Smooth muscle cell (in vitro differentiated cells): ENCODE measurements at regions not wholly inside any gene's neighbourhood (a gene's known extent, or its start where the extent isn't known, plus 50 kb on each side); places are given as distances from the start of the nearest gene placed in this dataset.

Source experiments
- DNase-seq: peaks from one replicate; lab custom pipeline; 2025; ENCODE audit not compliant: unreplicated experiment; lab: John Stamatoyannopoulos, UW
- H2AFZ ChIP-seq: fragments of 200-600 bp; sonication (generic); 2 replicates; pipeline ENCODE4 v1.6.0; 2016; ENCODE audit warnings: antibody characterized with exemption, low read depth, mild to moderate bottlenecking
- H3F3A ChIP-seq: fragments of 200-600 bp; sonication (generic); 2 replicates; pipeline ENCODE4 v1.6.0; 2017; ENCODE audit warnings: antibody characterized with exemption, low read depth
- H3K27ac ChIP-seq: fragments of 200-600 bp; sonication (generic); 2 replicates; pipeline ENCODE4 v1.5.1; 2016; ENCODE audit warnings: low read depth, mild to moderate bottlenecking
- H3K27me3 ChIP-seq: fragments of 200-600 bp; sonication (generic); 2 replicates; pipeline ENCODE4 v1.6.1; 2016; ENCODE audit warnings: low read depth, mild to moderate bottlenecking
- H3K36me3 ChIP-seq: fragments of 200-600 bp; sonication (generic); 2 replicates; pipeline ENCODE4 v1.5.1; 2016; ENCODE audit warnings: low read depth
- H3K4me1 ChIP-seq: fragments of 200-600 bp; sonication (generic); 2 replicates; pipeline ENCODE4 v1.5.1; 2016; ENCODE audit warnings: low read depth
- H3K4me2 ChIP-seq: fragments of 200-600 bp; sonication (generic); 2 replicates; pipeline ENCODE4 v1.6.0; 2016; ENCODE audit warnings: mild to moderate bottlenecking
- H3K4me3 ChIP-seq: fragments of 200-600 bp; sonication (generic); 2 replicates; pipeline ENCODE4 v1.5.1; 2016; ENCODE audit warnings: mild to moderate bottlenecking
- H3K79me2 ChIP-seq: fragments of 200-600 bp; sonication (generic); 2 replicates; pipeline ENCODE4 v1.6.0; 2016; ENCODE audit warnings: low read depth, mild to moderate bottlenecking
- H3K9ac ChIP-seq: fragments of 200-600 bp; sonication (generic); 2 replicates; pipeline ENCODE4 v1.6.0; 2016; ENCODE audit warnings: low read depth
- H3K9me3 ChIP-seq: fragments of 200-600 bp; sonication (generic); replicated peaks from 2 replicates; pipeline ENCODE4 v1.5.1; 2016; ENCODE audit warnings: low read depth
- H4K20me1 ChIP-seq: fragments of 200-600 bp; sonication (generic); 2 replicates; pipeline ENCODE4 v1.6.0; 2016; ENCODE audit warnings: low read depth
- CTCF ChIP-seq: fragments of 200-600 bp; sonication (generic); IDR thresholded peaks from 2 replicates; pipeline ENCODE4 v1.5.1; 2017; ENCODE audit warnings: borderline replicate concordance, mild to moderate bottlenecking, antibody characterized with exemption; ENCODE audit not compliant: insufficient read depth, poor library complexity, severe bottlenecking
- WGBS: methylation state at CpG from one replicate; pipeline ENCODE4 v1.1.7; 2016; ENCODE audit warnings: low lambda C conversion rate; 5-methylcytosine and 5-hydroxymethylcytosine counted together

GRCh38 chr1:79207331-79207730, 200.8 kb upstream of the ADGRL4 start:
- 80% methylated on average over 5 of the region's 5 CpGs for WGBS
- Histone ChIP-seq H3K4me3 (no peak overlapping the region), H2AFZ (no peak overlapping the region), H3K27ac (no peak overlapping the region), H3K9ac (no peak overlapping the region), H3K4me2 (no peak overlapping the region), H3F3A (no peaks in the 10 kb centered on the region), H3K36me3 (no peaks in the 10 kb centered on the region), H3K4me1 (no peaks in the 10 kb centered on the region), H4K20me1 (no peaks in the 10 kb centered on the region), H3K79me2 (no peaks in the 10 kb centered on the region), H3K27me3 (no peaks in the 10 kb centered on the region), H3K9me3 (no peaks in the 10 kb centered on the region)
- no peak for DNase-seq
- no peak for TF ChIP-seq CTCF

GRCh38 chr1:79204779-79205479, 198.4 kb upstream of the ADGRL4 start:
- Histone ChIP-seq H3K9me3 (no peaks in the 10 kb centered on the region), H3K27me3 (no peaks in the 10 kb centered on the region), H3K79me2 (no peaks in the 10 kb centered on the region), H4K20me1 (no peaks in the 10 kb centered on the region), H2AFZ (no peak overlapping the region), H3K9ac (no peak overlapping the region), H3K4me2 (no peak overlapping the region), H3F3A (no peaks in the 10 kb centered on the region), H3K4me1 (no peaks in the 10 kb centered on the region), H3K36me3 (no peaks in the 10 kb centered on the region), H3K4me3 (no peak overlapping the region), H3K27ac (no peak overlapping the region)
- TF ChIP-seq CTCF = no peak
- DNase-seq = no peak
- WGBS = 76% methylated on average over 4 of the region's 4 CpGs

GRCh38 chr1:79198832-79199231, 192.3 kb upstream of the ADGRL4 start:
- Histone ChIP-seq H3K4me2 (peak overlapping the region; percentile 49), H3K79me2 (no peaks in the 10 kb centered on the region), H3F3A (no peaks in the 10 kb centered on the region), H3K36me3 (no peaks in the 10 kb centered on the region), H3K9me3 (no peaks in the 10 kb centered on the region), H3K9ac (no peak overlapping the region), H3K4me1 (peaks cover 2% of the 10 kb centered on the region), H3K27me3 (no peaks in the 10 kb centered on the region), H3K4me3 (no peak overlapping the region), H3K27ac (peak overlapping the region; percentile 55), H4K20me1 (no peaks in the 10 kb centered on the region), H2AFZ (peak overlapping the region; percentile 11)
- 6% methylated on average over 2 of the region's 2 CpGs for WGBS
- no peak for DNase-seq
- TF ChIP-seq CTCF = no peak

- no peaks in the 10 kb centered on the region for H3K9me3 ChIP-seq
- no peaks in the 10 kb centered on the region for H3K36me3 ChIP-seq
- no peak overlapping the region for H2AFZ ChIP-seq
- H3F3A ChIP-seq = no peaks in the 10 kb centered on the region
- H3K4me1 ChIP-seq = peaks cover 11% of the 10 kb centered on the region
- no peaks in the 10 kb centered on the region for H3K27me3 ChIP-seq
- 69% methylated on average over 2 of the region's 2 CpGs for WGBS
- DNase-seq = no peak
- H3K4me3 ChIP-seq = no peak overlapping the region
- no peak overlapping the region for H3K4me2 ChIP-seq
- H3K79me2 ChIP-seq = no peaks in the 10 kb centered on the region
- no peak overlapping the region for H3K27ac ChIP-seq
- peak; percentile 40 for TF ChIP-seq CTCF
- H4K20me1 ChIP-seq = no peaks in the 10 kb centered on the region
- H3K9ac ChIP-seq = no peak overlapping the region
Measured at GRCh38 chr1:79197421-79197820, 190.9 kb upstream of the ADGRL4 start.
